ENCODE measurements at regions not wholly inside any gene's neighbourhood (a gene's known extent, or its start where the extent isn't known, plus 50 kb on each side); places are given as distances from the start of the nearest gene placed in this dataset.

DNA sequence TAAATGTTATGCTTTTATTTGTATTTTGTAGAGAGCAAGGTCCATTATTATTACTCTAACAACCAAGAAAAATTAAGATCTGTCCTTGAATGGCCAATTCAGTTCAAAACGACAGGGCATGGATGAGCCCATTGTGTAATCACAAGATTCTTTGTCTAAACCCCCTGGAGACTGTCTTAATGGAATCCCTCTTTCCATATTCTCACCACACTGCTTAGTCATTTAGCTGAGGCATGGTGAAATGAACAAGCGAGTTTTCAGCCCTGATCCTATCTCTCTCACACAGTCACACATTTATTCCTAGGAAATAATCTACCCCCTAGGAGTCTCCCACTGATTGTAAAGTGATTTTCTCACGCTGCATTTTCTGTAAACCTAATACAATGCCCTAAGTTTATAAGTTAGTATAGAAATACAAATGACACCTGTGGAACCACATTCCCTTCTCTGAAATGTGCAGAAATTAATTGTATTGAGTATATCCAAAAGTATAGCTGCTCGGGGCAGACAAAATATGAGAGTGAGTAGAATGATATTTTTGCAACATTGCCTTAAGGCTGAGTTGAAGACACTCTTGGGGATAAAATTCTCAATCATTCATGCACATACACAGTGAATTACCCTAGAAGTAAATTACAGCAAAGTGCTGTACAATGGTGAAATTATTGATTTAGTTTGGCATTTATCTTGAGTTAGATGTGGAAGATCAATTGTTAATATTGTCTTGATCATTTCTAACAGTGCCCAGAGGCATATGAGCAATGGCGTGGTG is 119.7 kb upstream of the PCDH7 start:
- no peaks in the 10 kb centered on the region for H3K79me2 ChIP-seq (ENCODE audit: insufficient read depth, low read length)
- ATAC-seq (no peak), DNase-seq (ENCODE audit: low read depth, low spot score) (no peak)
- no peaks in the 10 kb centered on the region for H3K4me1 ChIP-seq (ENCODE audit: control insufficient read depth in 1 of 2, insufficient read depth in 2 of 2, low read length in 2 of 2)
- TF ChIP-seq, protein P1, sequence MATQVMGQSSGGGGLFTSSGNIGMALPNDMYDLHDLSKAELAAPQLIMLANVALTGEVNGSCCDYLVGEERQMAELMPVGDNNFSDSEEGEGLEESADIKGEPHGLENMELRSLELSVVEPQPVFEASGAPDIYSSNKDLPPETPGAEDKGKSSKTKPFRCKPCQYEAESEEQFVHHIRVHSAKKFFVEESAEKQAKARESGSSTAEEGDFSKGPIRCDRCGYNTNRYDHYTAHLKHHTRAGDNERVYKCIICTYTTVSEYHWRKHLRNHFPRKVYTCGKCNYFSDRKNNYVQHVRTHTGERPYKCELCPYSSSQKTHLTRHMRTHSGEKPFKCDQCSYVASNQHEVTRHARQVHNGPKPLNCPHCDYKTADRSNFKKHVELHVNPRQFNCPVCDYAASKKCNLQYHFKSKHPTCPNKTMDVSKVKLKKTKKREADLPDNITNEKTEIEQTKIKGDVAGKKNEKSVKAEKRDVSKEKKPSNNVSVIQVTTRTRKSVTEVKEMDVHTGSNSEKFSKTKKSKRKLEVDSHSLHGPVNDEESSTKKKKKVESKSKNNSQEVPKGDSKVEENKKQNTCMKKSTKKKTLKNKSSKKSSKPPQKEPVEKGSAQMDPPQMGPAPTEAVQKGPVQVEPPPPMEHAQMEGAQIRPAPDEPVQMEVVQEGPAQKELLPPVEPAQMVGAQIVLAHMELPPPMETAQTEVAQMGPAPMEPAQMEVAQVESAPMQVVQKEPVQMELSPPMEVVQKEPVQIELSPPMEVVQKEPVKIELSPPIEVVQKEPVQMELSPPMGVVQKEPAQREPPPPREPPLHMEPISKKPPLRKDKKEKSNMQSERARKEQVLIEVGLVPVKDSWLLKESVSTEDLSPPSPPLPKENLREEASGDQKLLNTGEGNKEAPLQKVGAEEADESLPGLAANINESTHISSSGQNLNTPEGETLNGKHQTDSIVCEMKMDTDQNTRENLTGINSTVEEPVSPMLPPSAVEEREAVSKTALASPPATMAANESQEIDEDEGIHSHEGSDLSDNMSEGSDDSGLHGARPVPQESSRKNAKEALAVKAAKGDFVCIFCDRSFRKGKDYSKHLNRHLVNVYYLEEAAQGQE (IDR thresholded peaks at IDR 0.05; ENCODE audit: low read depth), result no peak
- TF ChIP-seq POLR2AphosphoS5 (IDR thresholded peaks at IDR 0.05; ENCODE audit: low read depth, low read length) (no peak), ZFX (IDR thresholded peaks at IDR 0.05) (no peak), EZH2 (IDR thresholded peaks at IDR 0.05) (no peak), EGR1 (IDR thresholded peaks at IDR 0.05; ENCODE audit: low read depth) (no peak), RAD21 (IDR thresholded peaks at IDR 0.05; ENCODE audit: low read depth) (no peak), ZNF274 (IDR thresholded peaks at IDR 0.05; ENCODE audit: low read depth, low read length) (no peak), POLR2A (IDR thresholded peaks at IDR 0.05; ENCODE audit: borderline replicate concordance, extremely low read depth, insufficient read depth, insufficient read length) (no peak), FOSL1 (IDR thresholded peaks at IDR 0.05; ENCODE audit: low read depth) (no peak), SP1 (IDR thresholded peaks at IDR 0.05; ENCODE audit: low read depth) (no peak), TCF7L2 (IDR thresholded peaks at IDR 0.05; ENCODE audit: borderline replicate concordance, extremely low read depth, insufficient read depth, insufficient read length) (no peak), CBX3 (IDR thresholded peaks at IDR 0.05; ENCODE audit: low read depth) (no peak), SRF (IDR thresholded peaks at IDR 0.05; ENCODE audit: low read depth) (no peak), SIN3A (IDR thresholded peaks at IDR 0.05; ENCODE audit: low read depth) (no peak), EZH2phosphoT487 (IDR thresholded peaks at IDR 0.05; ENCODE audit: borderline replicate concordance) (no peak)
- TF ChIP-seq, protein P2, sequence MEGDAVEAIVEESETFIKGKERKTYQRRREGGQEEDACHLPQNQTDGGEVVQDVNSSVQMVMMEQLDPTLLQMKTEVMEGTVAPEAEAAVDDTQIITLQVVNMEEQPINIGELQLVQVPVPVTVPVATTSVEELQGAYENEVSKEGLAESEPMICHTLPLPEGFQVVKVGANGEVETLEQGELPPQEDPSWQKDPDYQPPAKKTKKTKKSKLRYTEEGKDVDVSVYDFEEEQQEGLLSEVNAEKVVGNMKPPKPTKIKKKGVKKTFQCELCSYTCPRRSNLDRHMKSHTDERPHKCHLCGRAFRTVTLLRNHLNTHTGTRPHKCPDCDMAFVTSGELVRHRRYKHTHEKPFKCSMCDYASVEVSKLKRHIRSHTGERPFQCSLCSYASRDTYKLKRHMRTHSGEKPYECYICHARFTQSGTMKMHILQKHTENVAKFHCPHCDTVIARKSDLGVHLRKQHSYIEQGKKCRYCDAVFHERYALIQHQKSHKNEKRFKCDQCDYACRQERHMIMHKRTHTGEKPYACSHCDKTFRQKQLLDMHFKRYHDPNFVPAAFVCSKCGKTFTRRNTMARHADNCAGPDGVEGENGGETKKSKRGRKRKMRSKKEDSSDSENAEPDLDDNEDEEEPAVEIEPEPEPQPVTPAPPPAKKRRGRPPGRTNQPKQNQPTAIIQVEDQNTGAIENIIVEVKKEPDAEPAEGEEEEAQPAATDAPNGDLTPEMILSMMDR (IDR thresholded peaks at IDR 0.05 in 2 of 3, conservative IDR thresholded peaks at IDR 0.05 in 1 of 3; ENCODE audit: borderline replicate concordance in 1 of 3, insufficient read depth in 1 of 3, low read depth in 2 of 3, low read length in 2 of 3), result no peak
- TF ChIP-seq, protein P3, sequence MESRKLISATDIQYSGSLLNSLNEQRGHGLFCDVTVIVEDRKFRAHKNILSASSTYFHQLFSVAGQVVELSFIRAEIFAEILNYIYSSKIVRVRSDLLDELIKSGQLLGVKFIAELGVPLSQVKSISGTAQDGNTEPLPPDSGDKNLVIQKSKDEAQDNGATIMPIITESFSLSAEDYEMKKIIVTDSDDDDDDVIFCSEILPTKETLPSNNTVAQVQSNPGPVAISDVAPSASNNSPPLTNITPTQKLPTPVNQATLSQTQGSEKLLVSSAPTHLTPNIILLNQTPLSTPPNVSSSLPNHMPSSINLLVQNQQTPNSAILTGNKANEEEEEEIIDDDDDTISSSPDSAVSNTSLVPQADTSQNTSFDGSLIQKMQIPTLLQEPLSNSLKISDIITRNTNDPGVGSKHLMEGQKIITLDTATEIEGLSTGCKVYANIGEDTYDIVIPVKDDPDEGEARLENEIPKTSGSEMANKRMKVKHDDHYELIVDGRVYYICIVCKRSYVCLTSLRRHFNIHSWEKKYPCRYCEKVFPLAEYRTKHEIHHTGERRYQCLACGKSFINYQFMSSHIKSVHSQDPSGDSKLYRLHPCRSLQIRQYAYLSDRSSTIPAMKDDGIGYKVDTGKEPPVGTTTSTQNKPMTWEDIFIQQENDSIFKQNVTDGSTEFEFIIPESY (IDR thresholded peaks at IDR 0.05; ENCODE audit: extremely low read depth, insufficient replicate concordance, low read length), result no peak
- no peak overlapping the region for H3K9ac ChIP-seq (ENCODE audit: low read length)
- H3K4me3 ChIP-seq (replicated peaks in 1 of 2; ENCODE audit: low read depth in 1 of 2, low read length in 2 of 2), result no peak overlapping the region
- no peaks in the 10 kb centered on the region for H4K20me1 ChIP-seq (ENCODE audit: insufficient read depth)
- H3K4me2 ChIP-seq (ENCODE audit: low read length), result no peak overlapping the region
- no peaks in the 10 kb centered on the region for H3K9me2 ChIP-seq (ENCODE audit: insufficient read depth)
- no peaks in the 10 kb centered on the region for H3K27me3 ChIP-seq (ENCODE audit: insufficient read depth, low read length)
- POLR2A ChIA-PET, result no interaction called here
- H3K9me3 ChIP-seq (ENCODE audit: control insufficient read depth in 1 of 2, insufficient read depth in 1 of 2, low read depth in 1 of 2, low read length in 2 of 2), result no peaks in the 10 kb centered on the region
- H2AFZ ChIP-seq (ENCODE audit: low read depth, low read length, poor library complexity, severe bottlenecking), result no peak overlapping the region
- BruUV-seq (replicated peaks), result no TSS peak
- intact Hi-C loops (cut with micrococcal nuclease), result no loop called here
- CTCF ChIA-PET, result no interaction called here
- H3K36me3 ChIP-seq (ENCODE audit: control insufficient read depth in 1 of 2, insufficient read depth in 2 of 2, low read length in 2 of 2), result no peaks in the 10 kb centered on the region
- RAD21 ChIA-PET (ENCODE audit: low non-redundant PET in 1 of 2, low total read pairs in 2 of 2, uncharacterized antibody in 2 of 2, unreplicated experiment in 2 of 2), result no interaction called here
- no peak overlapping the region for H3K27ac ChIP-seq (ENCODE audit: low read depth, low read length)

Data from HCT116 (cell line).